Activated T-cell treated with anti-CD3 and anti-CD28 coated beads for 48 hours (primary cell): ENCODE measurements at regions not wholly inside any gene's neighbourhood (a gene's known extent, or its start where the extent isn't known, plus 50 kb on each side); places are given as distances from the start of the nearest gene placed in this dataset.
"Not testable (repeated sequence)": the region's sequence is repeated elsewhere in the genome, so short reads cannot be mapped to it uniquely, and the experiment has no call there.

Experiments used
- DNase-seq: peaks from one replicate; pipeline ENCODE4 v3.0.0-alpha.2; 2020; ENCODE audit warnings: low read depth

DNA sequence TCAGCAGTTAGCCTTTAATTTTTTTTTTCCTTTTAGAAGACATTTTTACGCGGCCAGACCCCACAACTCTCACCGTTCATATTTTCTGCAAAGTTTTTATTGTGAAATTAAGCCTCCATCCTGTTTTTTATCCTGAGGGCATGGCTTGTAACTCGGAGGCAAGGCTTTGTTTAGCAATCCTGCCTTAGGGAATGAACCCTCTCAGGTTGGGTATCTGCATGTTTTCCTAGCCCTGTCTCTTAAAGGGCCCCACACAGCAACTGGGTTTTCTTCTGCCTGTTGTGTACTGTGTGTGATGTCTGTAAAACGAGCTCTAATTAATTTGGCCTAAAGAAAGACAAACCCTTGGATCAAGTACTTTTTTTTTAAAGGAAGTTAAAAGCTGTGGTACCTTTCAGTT, 130.2 kb upstream of the COBL start:
- DNase-seq: no peak

DNA sequence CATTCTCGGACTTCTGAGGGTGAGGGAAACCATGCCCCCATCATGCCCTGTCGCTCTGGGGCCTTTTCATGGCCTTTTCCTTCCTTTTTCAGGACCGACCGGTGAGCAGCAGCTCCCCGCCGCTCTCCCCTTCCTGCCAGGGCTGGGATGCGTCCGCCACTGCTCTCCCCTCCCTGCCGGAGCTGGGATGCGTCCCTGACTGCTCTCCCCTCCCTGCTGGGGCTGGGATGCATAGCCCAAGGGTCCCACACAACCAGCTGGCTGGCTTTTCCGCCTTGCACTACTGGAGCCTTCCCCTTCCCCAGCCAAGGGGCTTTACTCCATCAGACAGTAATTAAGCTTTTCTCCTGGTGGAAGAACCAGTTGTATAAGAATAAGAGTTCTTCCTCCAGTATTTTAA, 129.7 kb upstream of the COBL start:
- DNase-seq: no peak

DNA sequence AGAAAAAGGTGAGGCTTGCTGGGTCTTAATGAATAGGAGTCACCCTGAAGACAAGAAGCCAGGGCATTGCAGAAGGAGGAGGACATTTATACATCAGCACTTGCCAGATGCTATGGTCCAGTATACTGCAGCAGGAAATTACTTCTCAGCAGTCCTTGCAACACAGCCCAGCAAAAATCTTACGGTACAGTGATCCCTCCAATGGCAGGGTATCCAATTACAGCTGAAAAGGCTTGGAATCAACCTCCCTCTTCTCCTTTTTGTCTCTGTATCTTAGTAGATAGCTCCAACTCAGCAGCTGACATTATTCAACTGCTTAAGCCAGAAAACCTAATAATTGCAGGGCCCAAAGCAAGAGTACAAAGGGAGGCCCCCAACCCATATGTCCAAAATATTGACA, 128.3 kb upstream of the COBL start:
- no peak for DNase-seq

DNA sequence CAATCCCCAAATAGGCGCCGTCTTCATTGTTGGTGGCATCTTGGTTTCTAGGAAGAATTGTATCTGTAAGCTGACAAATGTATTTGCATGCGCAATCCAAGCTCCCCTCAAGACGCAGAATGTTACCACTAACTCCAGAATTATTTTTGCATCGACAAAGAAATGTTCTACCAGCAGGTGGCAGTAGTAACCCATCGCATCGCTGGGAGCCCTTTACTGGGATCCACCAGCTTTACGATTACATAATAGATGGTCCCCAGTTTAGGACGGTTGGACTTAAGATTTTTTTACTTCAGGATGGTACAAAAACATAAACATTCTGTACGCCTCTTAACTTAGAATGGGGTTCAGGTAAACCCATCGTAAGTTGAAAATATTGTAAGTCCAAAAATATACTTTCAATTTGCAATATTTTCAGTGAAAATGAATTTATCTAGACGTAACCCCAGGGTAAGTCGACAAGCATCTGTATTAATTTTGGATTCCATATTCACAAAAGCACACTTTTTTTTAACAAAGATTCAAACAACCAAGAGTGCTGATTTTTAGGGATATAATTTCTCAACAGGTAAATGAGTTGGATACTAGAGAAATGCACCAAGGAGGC, 114.0 kb upstream of the COBL start:
- peak; percentile 12 for DNase-seq

DNA sequence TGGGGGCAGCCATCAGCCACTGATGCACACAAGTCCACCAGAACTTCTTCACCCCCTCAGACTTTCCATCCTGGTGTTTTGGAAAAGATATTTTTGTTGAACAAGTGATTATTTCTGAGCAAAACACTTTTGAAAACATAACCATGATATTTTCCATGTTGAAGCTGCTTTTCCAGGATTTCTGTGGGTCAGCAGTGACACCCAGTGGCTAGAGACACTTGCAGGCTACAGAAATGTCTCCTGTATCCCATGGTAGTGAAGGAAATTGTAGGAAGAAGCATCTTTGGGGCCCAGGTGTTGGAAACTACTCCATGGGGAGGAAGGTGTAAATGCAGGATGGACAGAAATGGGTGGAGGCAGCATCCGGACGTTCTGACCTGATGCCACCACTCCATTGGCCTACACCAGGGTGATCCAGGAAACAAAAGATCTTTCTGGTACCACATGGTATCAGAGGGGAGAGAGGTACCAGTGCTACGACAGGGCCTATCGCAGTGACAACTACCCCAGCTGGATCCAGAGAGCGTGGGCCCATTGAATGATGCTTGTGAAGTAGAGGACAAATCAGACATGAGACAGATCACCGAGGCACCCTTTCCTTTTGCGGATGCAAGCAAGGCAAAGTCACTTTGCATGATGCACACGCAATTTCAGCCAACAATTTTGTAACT, 111.7 kb upstream of the COBL start:
- no peak for DNase-seq

DNA sequence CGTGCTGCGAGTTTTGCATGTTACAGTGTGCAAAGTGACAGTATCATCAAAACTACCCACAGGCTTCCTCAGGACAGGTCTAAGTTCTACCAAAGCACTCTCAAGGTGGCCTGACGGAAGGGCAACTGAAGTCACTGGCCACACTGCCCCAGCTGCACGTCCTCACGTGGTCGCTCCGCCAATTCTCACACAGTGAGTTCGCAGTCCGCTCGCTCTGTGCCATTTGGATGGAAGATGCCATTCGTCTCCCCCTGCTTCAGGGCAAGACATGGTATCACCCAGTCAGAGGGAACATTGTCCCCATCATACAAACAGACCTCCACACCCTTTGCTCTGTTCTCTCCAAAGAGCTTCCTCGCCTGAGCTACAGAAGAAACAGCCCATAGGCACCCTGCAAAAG, 109.6 kb upstream of the COBL start:
- no peak for DNase-seq

DNA sequence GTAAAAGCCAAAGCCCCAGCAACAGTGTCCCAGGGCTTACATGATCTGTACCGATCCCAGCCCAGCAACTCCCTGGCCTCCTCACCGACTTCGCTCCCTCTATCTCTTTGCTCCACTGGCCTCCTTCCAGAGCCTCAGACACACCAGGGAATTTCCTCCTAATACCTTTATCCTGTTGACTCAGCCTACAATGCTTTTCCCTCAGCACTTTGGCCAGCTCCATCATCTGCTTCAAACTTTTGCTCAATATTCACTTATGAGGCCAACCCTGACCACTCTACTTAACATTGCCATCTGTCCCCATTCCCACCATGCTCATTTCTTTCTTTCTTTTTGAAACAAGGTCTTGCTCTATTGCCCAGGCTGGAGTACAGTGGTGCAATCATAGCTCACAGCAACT, 93.3 kb upstream of the COBL start:
- not testable (repeated sequence) for DNase-seq

DNA sequence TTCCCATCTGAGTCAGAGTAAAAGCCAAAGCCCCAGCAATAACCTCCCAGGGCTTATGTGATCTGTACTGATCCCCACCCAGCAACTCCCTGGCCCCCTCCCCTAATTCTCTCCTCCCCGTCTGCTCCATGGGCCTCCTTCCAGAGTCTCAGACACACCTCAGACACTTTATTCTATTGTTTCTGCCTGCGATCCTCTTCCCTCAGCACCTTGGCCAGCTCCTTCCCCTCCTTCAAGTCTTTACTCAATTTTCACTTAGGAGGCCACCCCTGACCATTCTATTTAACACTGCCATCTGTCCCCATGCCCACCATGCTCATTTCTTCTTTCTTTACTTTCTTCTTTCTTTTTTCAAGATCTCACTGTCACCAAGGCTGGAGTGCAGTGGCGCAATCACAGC, 81.0 kb upstream of the COBL start:
- not testable (repeated sequence) for DNase-seq

DNA sequence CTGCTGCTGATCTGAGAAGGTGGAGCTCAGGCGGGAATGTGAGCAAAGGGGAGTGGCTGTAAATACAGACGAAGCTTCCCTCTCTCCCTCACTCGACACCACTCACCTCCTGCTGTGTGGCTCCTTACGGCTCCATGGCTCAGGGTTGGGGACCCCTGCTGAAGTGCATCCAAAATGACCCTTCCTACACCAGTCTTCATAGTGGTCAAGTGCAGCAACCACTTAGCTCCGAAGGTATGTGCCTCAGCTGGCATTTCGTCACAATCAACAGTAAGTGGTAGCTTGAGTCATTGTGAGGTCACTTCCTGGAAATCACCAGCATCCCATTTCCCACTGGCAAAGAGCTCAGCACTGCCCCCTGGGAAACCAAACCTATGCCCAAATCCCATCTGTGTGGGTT, 76.4 kb upstream of the COBL start:
- not testable (repeated sequence) for DNase-seq

DNA sequence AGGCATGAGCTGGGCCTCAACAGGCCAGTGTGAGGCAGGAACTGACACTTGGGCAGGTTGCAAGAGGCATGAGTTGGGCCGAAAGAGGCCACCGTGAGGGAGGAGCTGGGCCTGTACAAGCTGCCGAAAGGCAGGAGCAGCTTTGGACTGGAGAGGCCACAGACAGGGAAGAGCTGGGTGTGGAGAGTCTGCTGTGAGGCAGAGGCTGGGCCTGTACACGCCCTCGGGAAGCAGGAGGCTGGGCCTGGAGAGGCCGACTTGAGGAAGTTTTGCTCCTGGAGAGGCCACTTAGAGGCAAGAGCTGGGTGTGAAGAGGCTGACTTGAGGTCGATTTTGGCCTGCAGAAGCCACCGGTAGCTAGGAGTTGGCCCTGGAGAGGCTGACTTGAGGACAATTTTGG, 73.3 kb upstream of the COBL start:
- DNase-seq: not testable (repeated sequence)

DNA sequence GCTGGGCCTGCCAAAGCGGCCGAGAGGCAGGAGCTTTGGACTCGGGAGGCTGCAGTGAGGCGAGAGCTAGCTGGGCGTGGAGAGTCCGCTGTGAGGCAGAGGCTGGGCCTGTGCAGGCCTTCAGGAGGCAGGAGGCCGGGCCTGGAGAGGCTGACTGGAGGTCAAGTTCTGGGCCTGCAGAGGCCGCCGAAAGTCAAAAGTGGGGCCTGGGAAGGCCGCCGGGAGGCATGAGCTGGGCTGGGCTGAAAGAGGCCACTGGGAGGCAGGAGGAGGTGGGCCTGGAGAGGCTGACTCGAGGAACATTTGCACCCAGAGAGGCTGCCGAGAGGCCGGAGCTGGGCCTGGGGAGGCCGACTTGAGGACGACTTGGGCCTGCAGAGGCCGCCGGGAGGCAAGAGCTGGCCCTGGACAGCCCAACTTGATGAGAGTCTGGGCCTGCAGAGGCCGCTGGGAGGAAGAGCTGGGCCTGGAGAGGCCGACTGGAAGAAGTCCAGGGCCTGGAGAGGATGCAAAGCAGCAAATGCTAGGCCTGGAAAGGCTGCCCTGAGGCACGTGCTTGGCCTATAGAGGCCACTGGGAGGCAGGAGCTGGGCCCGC, 72.7 kb upstream of the COBL start:
- not testable (repeated sequence) for DNase-seq

DNA sequence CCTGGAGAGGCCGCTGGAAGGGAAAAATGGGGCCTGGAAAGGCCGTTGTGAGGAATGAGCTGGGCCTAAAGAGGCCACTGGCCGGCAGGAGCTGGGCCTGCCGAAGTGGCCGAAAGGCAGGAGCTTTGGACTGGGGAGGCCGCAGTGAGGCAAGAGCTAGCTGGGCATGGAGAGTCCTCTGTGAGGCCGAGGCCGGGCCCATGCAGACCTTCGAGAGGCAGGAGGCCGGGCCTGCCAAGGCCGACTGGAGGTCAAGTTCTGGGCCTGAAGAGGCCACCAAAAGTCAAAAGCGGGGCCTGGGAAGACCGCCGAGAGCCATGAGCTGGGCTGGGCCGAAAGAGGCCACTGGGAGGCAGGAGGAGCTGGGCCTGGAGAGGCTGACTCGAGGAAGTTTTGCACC, 71.6 kb upstream of the COBL start:
- not testable (repeated sequence) for DNase-seq

DNA sequence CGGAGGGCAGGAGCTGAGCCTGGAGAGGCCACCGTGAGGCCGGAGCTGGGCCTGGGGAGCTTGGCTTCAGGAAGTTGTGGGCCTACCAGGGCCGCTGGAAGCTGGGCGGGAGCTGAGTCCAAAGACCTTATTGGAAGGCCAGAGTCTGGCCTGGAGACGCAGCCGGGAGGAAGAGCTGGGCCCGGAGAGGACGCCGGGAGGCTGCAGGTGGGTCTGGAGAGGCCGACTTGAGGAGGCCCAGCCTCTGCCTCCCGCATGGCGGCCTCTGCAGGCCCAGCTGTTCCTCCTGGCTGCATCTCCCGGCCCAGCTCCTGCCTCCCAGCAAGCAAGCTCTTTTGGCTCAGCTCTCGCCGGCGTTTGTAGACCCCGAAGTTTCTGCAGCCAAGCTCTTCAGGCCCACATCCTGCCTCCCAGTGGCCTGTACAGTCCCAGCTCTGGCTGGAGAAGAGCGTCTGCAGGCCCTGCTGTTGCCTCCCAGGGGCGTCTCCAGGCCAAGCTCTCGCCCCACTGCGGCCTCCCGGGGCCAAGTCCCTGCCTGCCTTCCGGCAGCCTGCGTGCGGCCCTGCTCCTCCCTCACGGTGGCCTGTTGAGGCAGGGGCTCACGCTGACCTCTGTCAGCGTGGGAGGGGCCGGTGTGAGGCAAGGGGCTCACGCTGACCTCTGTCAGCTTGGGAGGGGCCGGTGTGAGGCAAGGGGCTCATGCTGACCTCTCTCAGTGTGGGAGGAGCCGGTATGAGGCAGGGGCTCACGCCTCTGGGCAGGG, 70.4 kb upstream of the COBL start:
- not testable (repeated sequence) for DNase-seq

DNA sequence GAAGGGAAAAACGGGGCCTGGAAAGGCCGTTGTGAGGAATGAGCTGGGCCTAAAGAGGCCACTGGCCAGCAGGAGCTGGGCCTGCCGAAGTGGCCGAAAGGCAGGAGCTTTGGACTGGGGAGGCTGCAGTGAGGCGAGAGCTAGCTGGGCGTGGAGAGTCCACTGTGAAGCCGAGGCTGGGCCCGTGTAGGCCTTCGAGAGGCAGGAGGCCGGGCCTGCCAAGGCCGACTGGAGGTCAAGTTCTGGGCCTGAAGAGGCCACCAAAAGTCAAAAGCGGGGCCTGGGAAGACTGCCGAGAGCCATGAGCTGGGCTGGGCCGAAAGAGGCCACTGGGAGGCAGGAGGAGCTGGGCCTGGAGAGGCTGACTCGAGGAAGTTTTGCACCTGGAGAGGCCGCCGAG, 69.6 kb upstream of the COBL start:
- DNase-seq: not testable (repeated sequence)

DNA sequence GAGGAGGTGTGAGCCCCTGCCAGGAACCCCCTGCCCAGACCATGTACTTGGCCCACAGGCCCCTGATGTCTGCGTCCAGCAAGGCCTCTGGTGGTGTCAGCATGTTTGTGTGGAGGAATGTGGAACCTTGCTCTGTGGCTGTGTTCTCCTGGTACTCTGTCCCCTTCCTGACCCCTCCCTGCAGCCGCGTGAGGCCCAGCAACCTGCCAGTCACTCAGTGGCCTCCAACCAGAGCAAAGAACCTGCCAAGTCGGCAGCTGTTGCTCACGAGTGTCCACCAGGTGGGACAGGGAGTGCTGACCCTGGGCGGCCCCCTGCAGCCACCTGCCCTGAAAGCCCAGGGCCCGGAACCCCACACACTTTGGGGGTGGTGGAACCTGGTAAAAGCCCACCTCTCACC, 65.6 kb upstream of the COBL start:
- DNase-seq: not testable (repeated sequence)

DNA sequence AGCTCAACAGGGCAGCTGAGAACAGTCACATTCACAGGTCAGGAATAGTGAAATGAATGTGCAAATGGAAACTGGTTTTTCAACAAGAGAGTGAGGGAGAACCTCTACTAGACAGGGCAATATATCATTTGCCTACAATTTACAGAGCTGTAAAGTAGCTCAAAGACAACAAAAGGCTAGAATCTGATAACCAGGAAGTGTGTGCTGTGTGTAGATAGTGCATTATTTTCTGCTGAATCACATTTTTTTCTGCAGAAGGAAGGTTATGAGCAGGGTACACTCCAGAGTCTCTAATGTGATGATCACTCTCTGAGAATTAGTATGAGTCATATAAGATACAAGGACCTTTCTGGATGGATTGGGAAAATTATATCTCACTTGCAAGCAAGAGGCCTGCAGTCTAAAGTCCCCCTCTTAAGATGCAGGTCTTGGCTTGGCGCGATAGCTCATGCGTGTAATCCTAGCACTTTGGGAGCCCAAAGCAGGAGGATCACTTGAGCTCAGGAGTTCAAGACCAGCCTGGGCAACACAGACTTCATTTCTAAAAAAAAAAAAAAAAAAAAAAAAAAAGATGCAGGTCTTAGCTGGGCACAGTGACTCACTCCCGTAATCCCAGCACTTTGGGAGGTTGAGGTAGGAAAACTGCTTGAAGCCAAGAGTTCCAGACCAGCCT, 59.9 kb upstream of the COBL start:
- no peak for DNase-seq

DNA sequence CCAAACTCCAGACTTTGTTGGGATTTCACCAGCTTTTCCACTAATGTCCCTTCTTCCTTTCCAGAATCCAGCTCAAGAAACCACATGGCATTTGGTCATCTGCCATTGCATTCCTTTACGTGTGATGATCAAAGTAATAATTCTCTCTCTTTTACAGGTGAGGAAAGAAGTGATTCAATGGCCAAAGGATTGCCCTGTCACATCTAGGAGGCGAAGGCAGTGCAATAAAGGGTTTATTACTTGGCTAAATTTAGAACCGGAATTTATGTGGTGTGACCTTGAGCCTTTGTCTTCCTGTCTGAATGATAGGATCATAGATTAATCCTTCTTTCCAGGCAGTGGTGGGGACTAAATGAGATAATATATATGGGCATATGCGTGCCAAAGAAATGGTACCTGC, 58.3 kb upstream of the COBL start:
- DNase-seq: no peak

DNA sequence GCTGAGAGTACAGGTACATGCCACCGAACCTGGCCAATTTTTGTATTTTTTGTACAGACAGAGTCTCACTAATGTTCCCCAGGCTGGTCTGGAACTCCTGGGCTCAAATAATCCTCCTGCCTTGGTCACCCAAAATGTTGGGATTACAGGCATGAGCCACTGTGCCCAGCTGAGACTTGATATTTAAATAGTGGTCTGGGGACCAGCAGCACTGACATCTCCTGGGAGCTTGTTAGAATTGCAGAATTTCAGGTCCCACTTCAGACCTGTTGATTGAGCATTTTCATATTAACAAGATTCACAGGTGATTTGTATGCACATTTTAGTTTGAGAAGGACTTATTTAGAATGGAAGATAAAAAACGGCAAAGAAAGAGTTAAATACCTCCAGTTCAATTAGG, 57.0 kb upstream of the COBL start:
- not testable (repeated sequence) for DNase-seq

DNA sequence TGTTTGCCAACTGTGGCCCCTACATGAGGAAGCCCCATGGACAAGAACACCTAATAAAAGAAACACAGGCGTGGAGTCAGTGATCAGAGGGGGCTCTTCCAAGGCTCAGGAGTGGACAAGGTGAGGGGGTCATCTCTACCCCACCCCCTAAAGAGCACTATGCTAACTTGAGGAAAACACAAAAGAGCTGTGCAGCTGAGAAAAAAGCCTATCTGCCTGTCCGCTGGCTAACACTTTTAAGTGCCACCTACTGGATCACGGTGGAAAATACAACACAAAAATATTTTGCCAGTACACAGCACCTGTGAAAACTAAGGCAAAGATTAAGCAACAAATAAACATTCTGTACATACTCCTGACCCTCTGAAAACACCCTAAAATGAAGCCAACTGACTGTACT, 53.1 kb upstream of the COBL start:
- DNase-seq: no peak

DNA sequence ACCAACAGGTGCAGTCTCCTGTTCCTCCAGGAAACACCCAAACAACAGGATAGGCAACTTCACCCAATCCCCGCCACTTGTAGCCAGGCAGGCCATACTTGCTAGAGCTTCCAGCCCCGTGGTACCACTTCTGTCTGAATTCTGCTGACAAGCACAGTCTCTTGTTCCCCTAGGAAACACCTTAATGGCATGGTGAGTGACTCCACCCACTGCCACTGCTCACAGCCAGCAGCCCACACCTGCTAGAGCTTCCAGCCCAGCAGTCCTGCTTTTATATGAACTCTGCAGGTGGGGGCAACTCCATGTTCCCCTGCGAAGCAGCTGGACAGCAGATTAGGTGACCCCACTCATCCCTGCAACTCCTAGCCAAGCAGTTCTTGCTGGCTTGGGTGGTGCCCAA, 52.6 kb upstream of the COBL start:
- not testable (repeated sequence) for DNase-seq

DNA sequence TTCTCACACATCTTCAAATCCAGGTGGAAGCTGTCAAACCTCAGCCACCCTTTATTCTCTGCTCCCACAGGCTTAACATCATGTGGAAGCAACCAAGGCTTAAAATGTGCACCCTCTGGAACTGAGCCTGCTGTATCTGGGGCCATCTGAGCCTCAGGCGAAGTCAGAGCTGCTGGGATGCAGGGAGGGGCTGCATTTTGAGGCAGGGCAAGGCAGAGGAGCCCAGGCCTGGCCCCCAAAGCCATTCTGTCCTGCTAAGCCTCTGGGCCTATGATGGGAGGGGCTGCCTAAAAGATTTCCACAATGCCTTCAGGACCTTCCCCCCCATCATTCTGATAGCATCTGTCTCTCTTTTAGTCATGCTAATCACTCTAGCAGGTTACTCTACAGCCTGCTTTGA, 51.7 kb upstream of the COBL start:
- DNase-seq: no peak

DNA sequence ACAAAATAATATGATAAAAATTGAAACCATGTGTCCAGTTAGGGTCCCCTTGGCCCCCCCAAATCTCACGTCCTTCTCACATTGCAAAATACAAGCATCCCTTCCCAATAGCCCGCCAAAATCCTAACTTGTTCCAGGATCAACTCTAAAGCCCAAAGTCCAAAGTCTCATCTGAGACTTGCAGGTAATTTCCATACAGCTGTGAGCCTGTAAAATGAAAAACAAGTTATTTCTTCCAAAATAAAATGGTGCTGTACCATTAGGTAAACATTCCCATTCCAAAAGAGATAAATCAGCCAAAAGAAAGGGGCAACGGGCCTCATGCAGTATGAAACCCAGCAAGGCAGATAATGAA, 51.0 kb upstream of the COBL start:
- DNase-seq: no peak
